Adrenal gland (tissue), 5 donors: ENCODE measurements at regions not wholly inside any gene's neighbourhood (a gene's known extent, or its start where the extent isn't known, plus 50 kb on each side); places are given as distances from the start of the nearest gene placed in this dataset.

ENCODE experiments used
- POLR2A ChIP-seq, 2 donors: fragments of 450-650 bp; IDR thresholded peaks; one replicate each; pipeline ENCODE4 v1.6.1; 2017; ENCODE audit warnings: antibody characterized with exemption in 2 of 2, mild to moderate bottlenecking in 2 of 2, moderate library complexity in 1 of 2
- TF ChIP-seq, protein P1 (sequence below), 6 experiments: fragments of 450-650 bp in 4 of 6; fragments of 200-600 bp in 2 of 6; sonication (generic) in 1 of 6; IDR thresholded peaks; 1 replicate in 5 of 6; 2 replicates in 1 of 6; pipeline versions ENCODE4 v1.5.1 to v1.8.0; 2016 to 2021; ENCODE audit warnings: antibody characterized with exemption in 6 of 6, mild to moderate bottlenecking in 2 of 6, moderate library complexity in 1 of 6
- donor health status: DM: no; HTN: no; CAD: no.

DNA sequence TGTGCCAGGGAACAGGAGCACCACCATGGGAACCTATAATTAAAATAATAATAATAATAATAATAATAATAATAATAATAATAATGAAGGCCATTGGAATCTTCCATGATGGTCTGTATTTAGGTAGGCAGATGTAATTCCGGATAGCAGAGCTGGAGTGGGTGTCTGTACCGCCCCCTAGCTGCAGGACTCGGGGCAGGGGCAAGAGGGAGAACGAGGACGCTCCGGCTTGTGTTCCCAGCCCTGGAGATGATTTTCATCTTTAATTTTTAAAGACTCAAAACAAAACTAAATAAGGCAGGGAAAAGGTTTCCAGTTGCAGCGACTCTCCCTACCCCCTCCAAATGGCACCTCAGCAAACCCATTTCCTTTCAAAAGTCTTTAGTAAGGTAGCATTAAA, 501.1 kb downstream of the VRK1 start:
- TF ChIP-seq, protein P1, sequence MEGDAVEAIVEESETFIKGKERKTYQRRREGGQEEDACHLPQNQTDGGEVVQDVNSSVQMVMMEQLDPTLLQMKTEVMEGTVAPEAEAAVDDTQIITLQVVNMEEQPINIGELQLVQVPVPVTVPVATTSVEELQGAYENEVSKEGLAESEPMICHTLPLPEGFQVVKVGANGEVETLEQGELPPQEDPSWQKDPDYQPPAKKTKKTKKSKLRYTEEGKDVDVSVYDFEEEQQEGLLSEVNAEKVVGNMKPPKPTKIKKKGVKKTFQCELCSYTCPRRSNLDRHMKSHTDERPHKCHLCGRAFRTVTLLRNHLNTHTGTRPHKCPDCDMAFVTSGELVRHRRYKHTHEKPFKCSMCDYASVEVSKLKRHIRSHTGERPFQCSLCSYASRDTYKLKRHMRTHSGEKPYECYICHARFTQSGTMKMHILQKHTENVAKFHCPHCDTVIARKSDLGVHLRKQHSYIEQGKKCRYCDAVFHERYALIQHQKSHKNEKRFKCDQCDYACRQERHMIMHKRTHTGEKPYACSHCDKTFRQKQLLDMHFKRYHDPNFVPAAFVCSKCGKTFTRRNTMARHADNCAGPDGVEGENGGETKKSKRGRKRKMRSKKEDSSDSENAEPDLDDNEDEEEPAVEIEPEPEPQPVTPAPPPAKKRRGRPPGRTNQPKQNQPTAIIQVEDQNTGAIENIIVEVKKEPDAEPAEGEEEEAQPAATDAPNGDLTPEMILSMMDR (IDR thresholded peaks at IDR 0.05), result no peak
- no peak for TF ChIP-seq POLR2A (IDR thresholded peaks at IDR 0.05)
